ENCODE measurements at regions not wholly inside any gene's neighbourhood (a gene's known extent, or its start where the extent isn't known, plus 50 kb on each side); places are given as distances from the start of the nearest gene placed in this dataset.
"Not testable (repeated sequence)": the region's sequence is repeated elsewhere in the genome, so short reads cannot be mapped to it uniquely, and the experiment has no call there.

GRCh38 chr20:40875116-40876085 lies 153.2 kb upstream of the TOP1 start:
- no peak for DNase-seq
- intact Hi-C loops (cut with DNase I) = no loop called here
- H3K4me3 ChIP-seq = no peak overlapping the region
- no peak for TF ChIP-seq POLR2A (IDR thresholded peaks at IDR 0.05)
- H3K9me3 ChIP-seq = no peaks in the 10 kb centered on the region
- no peak overlapping the region for H3K27ac ChIP-seq
- 78 to 79% methylated on average over 6 to 8 of the region's 9 CpGs for WGBS, 2 donors
- H3K27me3 ChIP-seq = no peaks in the 10 kb centered on the region
- H3K4me1 ChIP-seq = peaks cover 0 to 11% (median 0%) of the 10 kb centered on the region in 3 donors
- no peaks in the 10 kb centered on the region for H3K36me3 ChIP-seq

GRCh38 chr20:40878099-40878498 lies 150.5 kb upstream of the TOP1 start:
- H3K36me3 ChIP-seq; H3K27ac ChIP-seq; intact Hi-C loops (cut with DNase I); H3K27me3 ChIP-seq; DNase-seq; H3K9me3 ChIP-seq; H3K4me3 ChIP-seq: not testable (repeated sequence)
- H3K4me1 ChIP-seq = peaks cover 0 to 23% (median 0%) of the 10 kb centered on the region in 3 donors
- 94 to 100% methylated on average over 1 of the region's 1 CpG for whole genome bisulfite sequencing, 2 donors

GRCh38 chr20:40880063-40880728 lies 148.4 kb upstream of the TOP1 start:
- H3K36me3 ChIP-seq = no peaks in the 10 kb centered on the region
- no peaks in the 10 kb centered on the region for H3K27me3 ChIP-seq
- intact Hi-C loops (cut with DNase I) = no loop called here
- no peak for DNase-seq
- H3K9me3 ChIP-seq = no peaks in the 10 kb centered on the region
- no peak for TF ChIP-seq POLR2A (IDR thresholded peaks at IDR 0.05)
- TF ChIP-seq CTCF (IDR thresholded peaks at IDR 0.05) = peak in 3 of 6 experiments; percentile 16 to 40 (median 17)
- peaks cover 0 to 23% (median 0%) of the 10 kb centered on the region in 3 donors for H3K4me1 ChIP-seq
- peak overlapping the region in 3 of 4 donors; percentile 3 to 49 (median 29) for H3K27ac ChIP-seq
- WGBS, 2 donors = 12 to 38% methylated on average over 2 to 3 of the region's 3 CpGs
- H3K4me3 ChIP-seq = no peak overlapping the region

- DNase-seq = no peak
- Histone ChIP-seq H3K27me3 (no peaks in the 10 kb centered on the region), H3K4me1 (peaks cover 0 to 23% (median 0%) of the 10 kb centered on the region in 3 donors), H3K27ac (peak overlapping the region in 3 of 4 donors; percentile 3 to 49 (median 29)), H3K4me3 (no peak overlapping the region), H3K36me3 (no peaks in the 10 kb centered on the region), H3K9me3 (no peaks in the 10 kb centered on the region)
- no peak for TF ChIP-seq CTCF (IDR thresholded peaks at IDR 0.05)
- TF ChIP-seq POLR2A (IDR thresholded peaks at IDR 0.05) = no peak
- WGBS, 2 donors = 13 to 49% methylated on average over 2 of the region's 2 CpGs
- intact Hi-C loops (cut with DNase I) = no loop called here
Observed at GRCh38 chr20:40880729-40881109, 147.9 kb upstream of the TOP1 start.

- Histone ChIP-seq H3K27me3 (no peaks in the 10 kb centered on the region), H3K4me1 (peaks cover 0 to 29% (median 0%) of the 10 kb centered on the region in 3 donors), H3K36me3 (no peaks in the 10 kb centered on the region), H3K27ac (no peak overlapping the region), H3K4me3 (no peak overlapping the region), H3K9me3 (no peaks in the 10 kb centered on the region)
- TF ChIP-seq CTCF (IDR thresholded peaks at IDR 0.05) = no peak
- TF ChIP-seq POLR2A (IDR thresholded peaks at IDR 0.05) = no peak
- intact Hi-C loops (cut with DNase I) = no loop called here
- 64 to 75% methylated on average over 4 of the region's 4 CpGs for WGBS, 2 donors
- no peak for DNase-seq
Observed at GRCh38 chr20:40882152-40882551, 146.5 kb upstream of the TOP1 start.

- no peaks in the 10 kb centered on the region for H3K36me3 ChIP-seq
- no peak for DNase-seq
- H3K9me3 ChIP-seq = no peaks in the 10 kb centered on the region
- no peak overlapping the region for H3K27ac ChIP-seq
- no peaks in the 10 kb centered on the region for H3K27me3 ChIP-seq
- intact Hi-C loops (cut with DNase I) = no loop called here
- WGBS, 2 donors = 13 to 25% methylated on average over 2 of the region's 2 CpGs
- no peak for TF ChIP-seq POLR2A (IDR thresholded peaks at IDR 0.05)
- TF ChIP-seq CTCF (IDR thresholded peaks at IDR 0.05) = no peak
- H3K4me3 ChIP-seq = no peak overlapping the region
- peaks cover 0 to 37% (median 0%) of the 10 kb centered on the region in 3 donors for H3K4me1 ChIP-seq
Observed at GRCh38 chr20:40883097-40883496, 145.5 kb upstream of the TOP1 start.
